ENCODE measurements at regions not wholly inside any gene's neighbourhood (a gene's known extent, or its start where the extent isn't known, plus 50 kb on each side); places are given as distances from the start of the nearest gene placed in this dataset.

GRCh38 chr2:155696571-155696970 is 636.0 kb downstream of the NR4A2 start:
- Histone ChIP-seq H3K27ac (ENCODE audit: insufficient read depth, low read length) (no peak overlapping the region), H2BK120ac (ENCODE audit: low read depth, low read length) (no peak overlapping the region), H4K5ac (ENCODE audit: low read depth, low read length) (no peak overlapping the region), H3K4me1 (ENCODE audit: control insufficient read depth, insufficient read depth, low read length) (no peaks in the 10 kb centered on the region), H3K56ac (ENCODE audit: extremely low read depth, insufficient read depth, low read length) (no peak overlapping the region), H3K36me3 (ENCODE audit: control insufficient read depth, insufficient read depth, low read length) (no peaks in the 10 kb centered on the region), H2AFZ (replicated peaks; ENCODE audit: low read length, poor library complexity) (no peak overlapping the region), H3K9me3 (ENCODE audit: control insufficient read depth, insufficient read depth, low read length) (peaks cover 1% of the 10 kb centered on the region; the same call in 1 of the 2 replicates), H3K23ac (ENCODE audit: low read depth, low read length) (no peak overlapping the region), H3K4me2 (ENCODE audit: low read depth, low read length) (no peak overlapping the region), H3K27me3 (ENCODE audit: control insufficient read depth, insufficient read depth, low read length) (no peaks in the 10 kb centered on the region), H2BK5ac (ENCODE audit: low read depth, low read length, poor library complexity, severe bottlenecking) (no peak overlapping the region), H4K8ac (ENCODE audit: low read depth in 2 of 2, low read length in 2 of 2) (no peak overlapping the region), H2BK20ac (ENCODE audit: low read depth, low read length) (no peak overlapping the region), H4K20me1 (ENCODE audit: insufficient read depth, low read length) (no peaks in the 10 kb centered on the region), H3K9ac (ENCODE audit: low read depth, low read length) (no peak overlapping the region), H3K4ac (ENCODE audit: low read depth, low read length) (no peak overlapping the region), H4K91ac (ENCODE audit: insufficient read depth, low read depth, low read length) (no peak overlapping the region), H2AK9ac (replicated peaks; ENCODE audit: low read depth, low read length, poor library complexity) (no peak overlapping the region), H3K4me3 (ENCODE audit: insufficient read depth, low read depth, low read length) (no peak overlapping the region), H2BK15ac (ENCODE audit: low read depth, low read length) (no peak overlapping the region), H3K14ac (replicated peaks; ENCODE audit: low read depth, low read length) (no peak overlapping the region), H3K18ac (ENCODE audit: low read depth, low read length) (no peak overlapping the region), H3K79me1 (ENCODE audit: low read depth in 1 of 2, low read length in 2 of 2) (no peaks in the 10 kb centered on the region), H2AK5ac (ENCODE audit: low read depth, low read length) (no peak overlapping the region), H3K9me1 (ENCODE audit: insufficient read depth, low read length) (no peaks in the 10 kb centered on the region)
- ChIA-PET CTCF (no interaction called here), POLR2A (ENCODE audit: unreplicated experiment) (no interaction called here)
- no peak for TF ChIP-seq CHD1 (IDR thresholded peaks at IDR 0.05; ENCODE audit: low read depth, low read length)
- no peak for TF ChIP-seq RAD21 (IDR thresholded peaks at IDR 0.05; ENCODE audit: low read length)
- TF ChIP-seq MXI1 (IDR thresholded peaks at IDR 0.05; ENCODE audit: borderline replicate concordance, low read depth, low read length): no peak
- TF ChIP-seq CTCF (conservative IDR thresholded peaks at IDR 0.05; ENCODE audit: low read depth, low read length): no peak
- no peak for TF ChIP-seq RFX5 (IDR thresholded peaks at IDR 0.05; ENCODE audit: low read depth, low read length)
- TF ChIP-seq FOS (IDR thresholded peaks at IDR 0.05; ENCODE audit: low read depth, low read length): no peak
- no peak for TF ChIP-seq CEBPB (IDR thresholded peaks at IDR 0.05; ENCODE audit: low read depth, low read length)
- TF ChIP-seq BHLHE40 (IDR thresholded peaks at IDR 0.05; ENCODE audit: low read depth, low read length): no peak
- no peak for TF ChIP-seq MAZ (IDR thresholded peaks at IDR 0.05; ENCODE audit: borderline replicate concordance, low read depth, low read length)
- no peak for TF ChIP-seq SMC3 (IDR thresholded peaks at IDR 0.05; ENCODE audit: low read depth, low read length)
- no peak for TF ChIP-seq MAFK (IDR thresholded peaks at IDR 0.05; ENCODE audit: low read depth, low read length)
- TF ChIP-seq USF2 (IDR thresholded peaks at IDR 0.05; ENCODE audit: low read depth, low read length): no peak
- no peak for TF ChIP-seq POLR2A (IDR thresholded peaks at IDR 0.05; ENCODE audit: low read depth, low read length)
- TF ChIP-seq RCOR1 (IDR thresholded peaks at IDR 0.05; ENCODE audit: insufficient replicate concordance, low read length): no peak
- no peak for TF ChIP-seq NFE2L2 (IDR thresholded peaks at IDR 0.05; ENCODE audit: low read depth, low read length)
- no peak for TF ChIP-seq ELK1 (IDR thresholded peaks at IDR 0.05; ENCODE audit: borderline replicate concordance, low read depth, low read length)
- no TSS peak for BruUV-seq (replicated peaks)
- ATAC-seq (ENCODE audit: low read depth): no peak
- dilution Hi-C loops (cut with HindIII; ENCODE audit: low sequenced_read_pairs, unreplicated experiment) (no loop called here), intact Hi-C loops (cut with micrococcal nuclease) (no loop called here), in situ Hi-C loops (cut with MboI; ENCODE audit: low sequenced_read_pairs) (no loop called here)
- WGBS, 2 experiments (ENCODE audit: extremely low coverage in 2 of 2, insufficient read length in 1 of 2): no CpG with 5 or more reads among the region's 2 CpGs
- no peak for DNase-seq

All from IMR-90 (cell line).